MCF 10A (cell line): ENCODE measurements at regions not wholly inside any gene's neighbourhood (a gene's known extent, or its start where the extent isn't known, plus 50 kb on each side); places are given as distances from the start of the nearest gene placed in this dataset. TPM values are rescaled to one million over a fixed set of nuclear protein-coding genes. Genes with fewer than 3 reads are reported as not detected.

Experiments used
- BruUV-seq: library from RNA; stranded (reverse); fragments of 400-500 nt; replicated peaks from 2 replicates; lab custom pipeline; 2021; lab: Mats Ljungman, UMichigan
- CTCF ChIA-PET: fragments of 300-600 bp; sonication (Branson Sonifier 250); formaldehyde crosslinking; extraction: SDS; loops from one replicate; lab custom pipeline; 2021; ENCODE audit warnings: antibody characterized with exemption, inconsistent platforms; lab: Yijun Ruan, JAX
- POLR2A ChIA-PET: fragments of 300-600, 350-650 bp; sonication (Branson Sonifier 250); formaldehyde crosslinking; extraction: SDS; loops from one replicate; lab custom pipeline; 2020; ENCODE audit warnings: antibody characterized with exemption, inconsistent platforms; lab: Yijun Ruan, JAX
- DNase-seq: peaks from one replicate; pipeline ENCODE4 v3.0.0-alpha.2; 2018; ENCODE audit not compliant: unreplicated experiment
- H3K27ac Mint-ChIP-seq: one replicate; pipeline ENCODE4 v1.8.0; 2022; ENCODE audit warnings: mild to moderate bottlenecking, low read depth, mixed read lengths; ENCODE audit not compliant: unreplicated experiment
- H3K27me3 Mint-ChIP-seq: one replicate; pipeline ENCODE4 v1.8.0; 2022; ENCODE audit warnings: mixed read lengths; ENCODE audit not compliant: insufficient read depth, unreplicated experiment
- H3K36me3 Mint-ChIP-seq: one replicate; pipeline ENCODE4 v1.8.0; 2022; ENCODE audit warnings: mild to moderate bottlenecking, moderate library complexity, mixed read lengths; ENCODE audit not compliant: insufficient read depth, unreplicated experiment
- H3K4me1 Mint-ChIP-seq: one replicate; pipeline ENCODE4 v1.8.0; 2022; ENCODE audit warnings: mixed read lengths; ENCODE audit not compliant: insufficient read depth, unreplicated experiment
- H3K4me3 Mint-ChIP-seq: one replicate; pipeline ENCODE4 v1.8.0; 2022; ENCODE audit warnings: mild to moderate bottlenecking, moderate library complexity, mixed read lengths; ENCODE audit not compliant: unreplicated experiment
- H3K9me3 Mint-ChIP-seq: one replicate; pipeline ENCODE4 v1.8.0; 2022; ENCODE audit warnings: mixed read lengths; ENCODE audit not compliant: unreplicated experiment
- intact Hi-C: fragments of 100-400 bp; cut with micrococcal nuclease; formaldehyde crosslinking; loops from 2 replicates; pipeline ENCODE4 v1.14.1; 2022
- microRNA-seq: library from miRNA; unstranded; fragments of <30 nt; microRNA quantifications from one replicate; pipeline ENCODE4 v1.2.0, GENCODE V29; 2022
- TF ChIP-seq, protein P1 (sequence below): fragments of 200-600 bp; IDR thresholded peaks from one replicate; pipeline ENCODE4 v1.8.0; 2022; ENCODE audit warnings: antibody characterized with exemption, mild to moderate bottlenecking; ENCODE audit not compliant: unreplicated experiment

- Mint-ChIP-seq H3K4me3 (no peak overlapping the region), H3K4me1 (no peaks in the 10 kb centered on the region), H3K36me3 (no peaks in the 10 kb centered on the region), H3K27me3 (peaks cover 8% of the 10 kb centered on the region), H3K27ac (no peak overlapping the region), H3K9me3 (peaks cover 5% of the 10 kb centered on the region)
- DNase-seq: no peak
- POLR2A ChIA-PET: no interaction called here
- TF ChIP-seq, protein P1, sequence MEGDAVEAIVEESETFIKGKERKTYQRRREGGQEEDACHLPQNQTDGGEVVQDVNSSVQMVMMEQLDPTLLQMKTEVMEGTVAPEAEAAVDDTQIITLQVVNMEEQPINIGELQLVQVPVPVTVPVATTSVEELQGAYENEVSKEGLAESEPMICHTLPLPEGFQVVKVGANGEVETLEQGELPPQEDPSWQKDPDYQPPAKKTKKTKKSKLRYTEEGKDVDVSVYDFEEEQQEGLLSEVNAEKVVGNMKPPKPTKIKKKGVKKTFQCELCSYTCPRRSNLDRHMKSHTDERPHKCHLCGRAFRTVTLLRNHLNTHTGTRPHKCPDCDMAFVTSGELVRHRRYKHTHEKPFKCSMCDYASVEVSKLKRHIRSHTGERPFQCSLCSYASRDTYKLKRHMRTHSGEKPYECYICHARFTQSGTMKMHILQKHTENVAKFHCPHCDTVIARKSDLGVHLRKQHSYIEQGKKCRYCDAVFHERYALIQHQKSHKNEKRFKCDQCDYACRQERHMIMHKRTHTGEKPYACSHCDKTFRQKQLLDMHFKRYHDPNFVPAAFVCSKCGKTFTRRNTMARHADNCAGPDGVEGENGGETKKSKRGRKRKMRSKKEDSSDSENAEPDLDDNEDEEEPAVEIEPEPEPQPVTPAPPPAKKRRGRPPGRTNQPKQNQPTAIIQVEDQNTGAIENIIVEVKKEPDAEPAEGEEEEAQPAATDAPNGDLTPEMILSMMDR: no peak
- intact Hi-C loops: no loop called here
- no TSS peak for BruUV-seq
- CTCF ChIA-PET: interaction anchor here (0.6 kb wide), 1 partner anchor 312 kb away, joined by 3 read pairs; no protein-coding TSS in a partner anchor
Measured at GRCh38 chr13:61485128-61485765, 69.6 kb upstream of the PCDH20 start.

DNA sequence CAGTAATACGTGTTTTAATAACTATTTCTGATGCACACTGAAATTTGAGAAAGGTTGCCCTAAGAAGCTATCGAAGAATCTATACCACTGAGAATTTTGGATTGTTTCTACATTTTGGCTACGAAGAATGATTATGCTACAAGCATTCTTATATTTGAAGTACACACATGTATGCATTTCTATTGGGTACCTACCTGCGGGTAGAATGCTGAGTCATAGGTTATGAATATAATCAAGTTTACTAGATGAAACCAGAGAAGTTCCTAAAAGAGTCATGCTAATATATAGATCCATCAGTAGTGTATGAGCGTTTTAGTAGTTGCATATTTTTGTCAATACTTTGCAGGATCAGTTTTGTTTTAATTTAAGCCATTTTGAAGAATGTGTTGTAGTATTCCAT is 62.0 kb upstream of the PCDH20 start:
- no peak overlapping the region for H3K27ac Mint-ChIP-seq
- no peaks in the 10 kb centered on the region for H3K4me1 Mint-ChIP-seq
- no peak overlapping the region for H3K4me3 Mint-ChIP-seq
- peaks cover 5% of the 10 kb centered on the region for H3K9me3 Mint-ChIP-seq
- TF ChIP-seq, protein P1: no peak
- no peaks in the 10 kb centered on the region for H3K36me3 Mint-ChIP-seq
- ChIA-PET CTCF (interaction anchor here (1.0 kb wide), 1 partner anchor 835 kb away, joined by 3 read pairs; no protein-coding TSS in a partner anchor), POLR2A (no interaction called here)
- H3K27me3 Mint-ChIP-seq: peaks cover 29% of the 10 kb centered on the region
- no TSS peak for BruUV-seq
- no peak for DNase-seq
- intact Hi-C loops: no loop called here

DNA sequence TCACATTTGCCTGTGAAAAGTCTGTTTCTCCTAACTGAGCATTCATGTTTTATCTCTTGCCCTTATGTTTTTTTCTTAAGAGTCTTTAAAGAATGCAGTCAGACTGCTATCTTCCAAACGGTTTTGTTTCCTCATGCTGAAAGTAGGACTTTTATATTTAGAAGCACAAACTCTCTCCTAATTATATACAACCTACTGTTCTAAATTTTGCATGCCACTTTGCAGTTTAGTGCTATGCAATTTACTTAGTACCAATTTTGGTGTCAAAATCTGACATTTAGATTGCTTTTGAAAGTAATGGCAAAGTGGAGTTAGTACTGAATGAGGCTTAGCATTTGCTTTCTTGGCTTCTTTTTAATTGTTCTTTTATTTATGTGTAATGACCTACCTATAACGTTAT is 55.1 kb upstream of the PCDH20 start:
- ChIA-PET CTCF (no interaction called here), POLR2A (no interaction called here)
- Mint-ChIP-seq H3K4me3 (no peak overlapping the region), H3K9me3 (no peaks in the 10 kb centered on the region), H3K36me3 (no peaks in the 10 kb centered on the region), H3K4me1 (no peaks in the 10 kb centered on the region), H3K27me3 (peaks cover 18% of the 10 kb centered on the region), H3K27ac (no peak overlapping the region)
- DNase-seq: no peak
- intact Hi-C loops: no loop called here
- no TSS peak for BruUV-seq
- TF ChIP-seq, protein P1: no peak

DNA sequence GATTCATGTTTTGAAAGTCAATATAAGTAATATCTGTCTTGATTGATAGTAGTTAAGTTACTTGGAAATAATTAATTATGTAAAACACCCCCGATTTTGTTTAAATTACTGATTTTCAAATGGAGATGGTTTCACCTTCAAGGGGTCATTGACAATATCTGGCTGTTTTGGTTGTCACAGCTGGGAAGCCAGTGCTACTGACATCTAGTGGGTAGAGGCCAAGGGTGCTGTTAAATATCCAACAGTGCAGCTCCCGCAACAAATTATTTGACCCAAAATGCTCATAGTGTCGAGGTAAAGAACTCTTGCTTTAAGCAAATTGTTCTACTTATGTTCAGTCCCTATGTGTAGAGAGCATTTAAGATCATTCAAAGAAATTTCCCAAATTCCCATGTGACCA is 50.6 kb upstream of the PCDH20 start:
- DNase-seq: peak; percentile 11
- Mint-ChIP-seq H3K9me3 (no peaks in the 10 kb centered on the region), H3K27me3 (no peaks in the 10 kb centered on the region), H3K36me3 (no peaks in the 10 kb centered on the region), H3K27ac (no peak overlapping the region), H3K4me1 (no peaks in the 10 kb centered on the region), H3K4me3 (no peak overlapping the region)
- TF ChIP-seq, protein P1: no peak
- ChIA-PET POLR2A (no interaction called here), CTCF (no interaction called here)
- intact Hi-C loops: no loop called here
- no TSS peak for BruUV-seq

Small RNA genes in the stretch of these regions (microRNA-seq; reads per million reads assigned to microRNA genes)
- not detected for gene MIR4704
- gene MIR548X2: not detected
